HEK293 (cell line): ENCODE measurements at regions not wholly inside any gene's neighbourhood (a gene's known extent, or its start where the extent isn't known, plus 50 kb on each side); places are given as distances from the start of the nearest gene placed in this dataset.

Experiments used
- CTCF ChIA-PET: fragments of 350-600 bp; formaldehyde crosslinking; extraction: SDS; loops from one replicate; lab custom pipeline; 2021; ENCODE audit warnings: antibody characterized with exemption; lab: Yijun Ruan, JAX
- POLR2A ChIA-PET: fragments of 300-600 bp; formaldehyde crosslinking; extraction: SDS; loops from one replicate; lab custom pipeline; 2020; ENCODE audit warnings: antibody characterized with exemption, inconsistent platforms; lab: Yijun Ruan, JAX
- H3K27ac ChIP-seq: fragments of 200-500 bp; sonication (Bioruptor generic); 2 replicates; pipeline ENCODE4 v1.5.1; 2014; ENCODE audit warnings: low read depth, low read length, control low read depth, inconsistent platforms; ENCODE audit errors: extremely low read depth
- H3K36me3 ChIP-seq, 2 experiments: fragments of 200-500 bp in 1 of 2; sonication (Bioruptor generic) in 1 of 2; 1 replicate in 1 of 2; 2 replicates in 1 of 2; pipeline ENCODE4 v1.5.1; 2014 to 2017; ENCODE audit warnings: inconsistent platforms in 2 of 2, low read length in 2 of 2; ENCODE audit not compliant: control insufficient read depth in 2 of 2, insufficient read depth in 1 of 2
- H3K4me1 ChIP-seq: fragments of 200-500 bp; sonication (Bioruptor generic); 2 replicates; pipeline ENCODE4 v1.5.1; 2014; ENCODE audit warnings: mild to moderate bottlenecking, low read length, inconsistent platforms; ENCODE audit not compliant: control insufficient read depth, insufficient read depth
- H3K4me3 ChIP-seq: 2 replicates; pipeline ENCODE4 v1.5.1; 2011; ENCODE audit warnings: low read depth, mild to moderate bottlenecking, control low read depth, low read length, moderate library complexity
- H3K9me3 ChIP-seq: fragments of 200-500 bp; sonication (Bioruptor generic); 2 replicates; pipeline ENCODE4 v1.5.1; 2014; ENCODE audit warnings: low read depth, low read length, inconsistent platforms; ENCODE audit not compliant: control insufficient read depth, insufficient read depth
- GLIS2 ChIP-seq: fragments of 450-650 bp; formaldehyde crosslinking; IDR thresholded peaks from 2 replicates; pipeline ENCODE4 v1.5.1; 2016; ENCODE audit warnings: missing biosample characterization, missing genetic modification characterization
- PRDM2 ChIP-seq: fragments of 450-650 bp; formaldehyde crosslinking; IDR thresholded peaks from 2 replicates; pipeline ENCODE4 v1.5.1; 2016; ENCODE audit warnings: missing biosample characterization, missing genetic modification characterization, borderline replicate concordance
- SALL2 ChIP-seq: fragments of 450-650 bp; formaldehyde crosslinking; IDR thresholded peaks from 2 replicates; pipeline ENCODE4 v1.5.0; 2017; ENCODE audit warnings: missing biosample characterization, mild to moderate bottlenecking, missing genetic modification characterization, borderline replicate concordance
- SP3 ChIP-seq: fragments of 450-650 bp; formaldehyde crosslinking; IDR thresholded peaks from 2 replicates; pipeline ENCODE4 v1.5.1; 2016; ENCODE audit warnings: missing biosample characterization, missing genetic modification characterization
- ZNF112 ChIP-seq: fragments of 450-650 bp; formaldehyde crosslinking; IDR thresholded peaks from 2 replicates; pipeline ENCODE4 v1.5.0; 2017; ENCODE audit warnings: missing biosample characterization, missing genetic modification characterization
- ZNF132 ChIP-seq: fragments of 450-650 bp; formaldehyde crosslinking; IDR thresholded peaks from 2 replicates; pipeline ENCODE4 v1.5.1; 2017; ENCODE audit warnings: missing biosample characterization, missing genetic modification characterization, borderline replicate concordance
- ZNF19 ChIP-seq: fragments of 450-650 bp; formaldehyde crosslinking; IDR thresholded peaks from 2 replicates; pipeline ENCODE4; 2016; ENCODE audit warnings: missing biosample characterization, missing genetic modification characterization, low read depth
- ZNF280D ChIP-seq: fragments of 450-650 bp; formaldehyde crosslinking; IDR thresholded peaks from 2 replicates; pipeline ENCODE4 v1.5.1; 2016; ENCODE audit warnings: missing biosample characterization, missing genetic modification characterization
- ZNF311 ChIP-seq: fragments of 450-650 bp; formaldehyde crosslinking; IDR thresholded peaks from 2 replicates; pipeline ENCODE4 v1.5.1; 2017; ENCODE audit warnings: missing biosample characterization, missing genetic modification characterization, borderline replicate concordance
- ZNF426 ChIP-seq: fragments of 450-650 bp; formaldehyde crosslinking; IDR thresholded peaks from 2 replicates; pipeline ENCODE4 v1.5.1; 2017; ENCODE audit warnings: missing biosample characterization, missing genetic modification characterization, mild to moderate bottlenecking, inconsistent platforms, moderate library complexity
- ZNF48 ChIP-seq: fragments of 450-650 bp; formaldehyde crosslinking; IDR thresholded peaks from 2 replicates; pipeline ENCODE4 v1.5.1; 2016; ENCODE audit warnings: missing biosample characterization, missing genetic modification characterization
- ZNF510 ChIP-seq: fragments of 450-650 bp; formaldehyde crosslinking; IDR thresholded peaks from 2 replicates; pipeline ENCODE4 v1.5.1; 2018; ENCODE audit warnings: mild to moderate bottlenecking, missing genetic modification characterization, missing biosample characterization; ENCODE audit not compliant: insufficient replicate concordance
- ZNF585B ChIP-seq: fragments of 450-650 bp; formaldehyde crosslinking; IDR thresholded peaks from 2 replicates; pipeline ENCODE4 v1.5.1; 2016; ENCODE audit warnings: missing biosample characterization, missing genetic modification characterization
- ZNF621 ChIP-seq: fragments of 450-650 bp; formaldehyde crosslinking; IDR thresholded peaks from 2 replicates; pipeline ENCODE4 v1.5.1; 2017; ENCODE audit warnings: missing biosample characterization, missing genetic modification characterization
- ZNF623 ChIP-seq: fragments of 450-650 bp; formaldehyde crosslinking; IDR thresholded peaks from 2 replicates; pipeline ENCODE4 v1.5.1; 2016; ENCODE audit warnings: missing biosample characterization, missing genetic modification characterization
- ZNF654 ChIP-seq: fragments of 450-650 bp; formaldehyde crosslinking; IDR thresholded peaks from 2 replicates; pipeline ENCODE4 v1.5.1; 2016; ENCODE audit warnings: low read depth, missing biosample characterization, missing genetic modification characterization
- ZNF664 ChIP-seq: fragments of 450-650 bp; formaldehyde crosslinking; IDR thresholded peaks from 2 replicates; pipeline ENCODE4 v1.5.1; 2016; ENCODE audit warnings: missing biosample characterization, missing genetic modification characterization
- ZNF701 ChIP-seq: fragments of 450-650 bp; formaldehyde crosslinking; IDR thresholded peaks from 2 replicates; pipeline ENCODE4 v1.5.1; 2016; ENCODE audit warnings: missing biosample characterization, missing genetic modification characterization
- ZNF747 ChIP-seq: fragments of 450-650 bp; formaldehyde crosslinking; IDR thresholded peaks from 2 replicates; pipeline ENCODE4 v1.5.1; 2016; ENCODE audit warnings: missing biosample characterization, missing genetic modification characterization
- ZNF791 ChIP-seq: fragments of 450-650 bp; formaldehyde crosslinking; IDR thresholded peaks from 2 replicates; pipeline ENCODE4 v1.5.1; 2016; ENCODE audit warnings: missing biosample characterization, missing genetic modification characterization
- ZNF843 ChIP-seq: fragments of 450-650 bp; formaldehyde crosslinking; IDR thresholded peaks from 2 replicates; pipeline ENCODE4 v1.5.1; 2016; ENCODE audit warnings: missing biosample characterization, missing genetic modification characterization

GRCh38 chr4:96429657-96430056, 589.8 kb downstream of the PDHA2 start:
- Histone ChIP-seq H3K9me3 (no peaks in the 10 kb centered on the region), H3K4me1 (no peaks in the 10 kb centered on the region), H3K4me3 (no peak overlapping the region), H3K27ac (no peak overlapping the region), H3K36me3 (no peaks in the 10 kb centered on the region)
- POLR2A ChIA-PET: no interaction called here
- no peak for TF ChIP-seq ZNF585B
- no peak for TF ChIP-seq ZNF510 (tag by site-specific recombination)
- no peak for TF ChIP-seq ZNF132 (tag by site-specific recombination)
- TF ChIP-seq ZNF664: no peak
- TF ChIP-seq GLIS2 (tag by site-specific recombination): no peak
- TF ChIP-seq ZNF623 (tag by site-specific recombination): no peak
- no peak for TF ChIP-seq SALL2 (tag by site-specific recombination)
- no peak for TF ChIP-seq ZNF280D (tag by site-specific recombination)
- no peak for TF ChIP-seq PRDM2 (tag by site-specific recombination)
- TF ChIP-seq ZNF112 (tag by site-specific recombination): no peak
- TF ChIP-seq ZNF747: no peak
- TF ChIP-seq ZNF843: no peak
- no peak for TF ChIP-seq ZNF701
- no peak for TF ChIP-seq ZNF791 (tag by site-specific recombination)
- no peak for TF ChIP-seq ZNF426 (tag by site-specific recombination)
- TF ChIP-seq ZNF19 (tag by site-specific recombination): no peak
- TF ChIP-seq ZNF48 (tag by site-specific recombination): no peak
- no peak for TF ChIP-seq SP3 (tag by site-specific recombination)
- CTCF ChIA-PET: no interaction called here

- H3K27ac ChIP-seq: no peak overlapping the region
- no peak overlapping the region for H3K4me3 ChIP-seq
- CTCF ChIA-PET: no interaction called here
- no peaks in the 10 kb centered on the region for H3K36me3 ChIP-seq
- POLR2A ChIA-PET: no interaction called here
- H3K4me1 ChIP-seq: no peaks in the 10 kb centered on the region
- no peaks in the 10 kb centered on the region for H3K9me3 ChIP-seq
- TF ChIP-seq ZNF621 (tag by site-specific recombination): no peak
- TF ChIP-seq ZNF311: no peak
- TF ChIP-seq ZNF654 (tag by site-specific recombination): no peak
- TF ChIP-seq, all 188 proteins: peak for 0
Measured at GRCh38 chr4:96431094-96431493, 591.2 kb downstream of the PDHA2 start.
